Muscle of back (tissue), 3 donors: ENCODE measurements at regions not wholly inside any gene's neighbourhood (a gene's known extent, or its start where the extent isn't known, plus 50 kb on each side); places are given as distances from the start of the nearest gene placed in this dataset.
"Not testable (repeated sequence)": the region's sequence is repeated elsewhere in the genome, so short reads cannot be mapped to it uniquely, and the experiment has no call there.

ENCODE experiments used
- DNase-seq, 3 donors: peaks; one replicate each; pipeline versions ENCODE4 v3.0.0 to v3.0.0-alpha.2; 2013

- DNase-seq = no peak
These were observed 153.5 kb upstream of the IRS2 start for GRCh38 chr13:109939838-109940237.

- DNase-seq = peak; percentile 16 to 65 (median 54)
These were observed 152.8 kb upstream of the IRS2 start for GRCh38 chr13:109939180-109939579.

- DNase-seq = peak; percentile 72 to 90 (median 88)
These were observed 152.0 kb upstream of the IRS2 start for GRCh38 chr13:109938255-109938936.

- DNase-seq = not testable (repeated sequence)
These were observed 148.1 kb upstream of the IRS2 start for GRCh38 chr13:109934520-109934919.

- no peak for DNase-seq
These were observed 147.1 kb upstream of the IRS2 start for GRCh38 chr13:109933476-109933875.

GRCh38 chr13:109924376-109924775, 138.0 kb upstream of the IRS2 start:
- DNase-seq = no peak

- DNase-seq = no peak
These were observed 136.1 kb upstream of the IRS2 start for GRCh38 chr13:109922518-109922917.

- peak in 1 of 3 donors; percentile 32 for DNase-seq
These were observed 133.5 kb upstream of the IRS2 start for GRCh38 chr13:109919715-109920375.

GRCh38 chr13:109918179-109918711, 131.9 kb upstream of the IRS2 start:
- peak in 1 of 3 donors; percentile 51 for DNase-seq

- no peak for DNase-seq
These were observed 131.0 kb upstream of the IRS2 start for GRCh38 chr13:109917422-109917821.

GRCh38 chr13:109913936-109914510, 127.6 kb upstream of the IRS2 start:
- no peak for DNase-seq

GRCh38 chr13:109913186-109913585, 126.8 kb upstream of the IRS2 start:
- no peak for DNase-seq

GRCh38 chr13:109910194-109910593, 123.8 kb upstream of the IRS2 start:
- no peak for DNase-seq

- no peak for DNase-seq
These were observed 120.6 kb upstream of the IRS2 start for GRCh38 chr13:109906976-109907375.

- no peak for DNase-seq
These were observed 117.8 kb upstream of the IRS2 start for GRCh38 chr13:109904218-109904617.

GRCh38 chr13:109900741-109901140, 114.4 kb upstream of the IRS2 start:
- no peak for DNase-seq

GRCh38 chr13:109900320-109900719, 113.9 kb upstream of the IRS2 start:
- DNase-seq = no peak

GRCh38 chr13:109899748-109900147, 113.4 kb upstream of the IRS2 start:
- no peak for DNase-seq

GRCh38 chr13:109899316-109899715, 112.9 kb upstream of the IRS2 start:
- DNase-seq = peak in 2 of 3 donors; percentile 40 to 55

- DNase-seq = no peak
These were observed 111.7 kb upstream of the IRS2 start for GRCh38 chr13:109897988-109898624.

GRCh38 chr13:109892101-109892500, 105.7 kb upstream of the IRS2 start:
- no peak for DNase-seq

- DNase-seq = no peak
These were observed 98.9 kb upstream of the IRS2 start for GRCh38 chr13:109885235-109885634.
